DOHH2 (cell line): ENCODE measurements at regions not wholly inside any gene's neighbourhood (a gene's known extent, or its start where the extent isn't known, plus 50 kb on each side); places are given as distances from the start of the nearest gene placed in this dataset.

Source experiments
- H3F3A ChIP-seq: fragments of 200-600 bp; sonication (generic), shearing (Covaris generic); 2 replicates; pipeline ENCODE4 v1.6.0; 2016; ENCODE audit warnings: antibody characterized with exemption, mild to moderate bottlenecking; ENCODE audit not compliant: control insufficient read depth, insufficient read depth
- H3K27ac ChIP-seq: fragments of 200-600 bp; sonication (generic); 2 replicates; pipeline ENCODE4 v1.5.1; 2014; ENCODE audit warnings: low read depth, mild to moderate bottlenecking, low read length, moderate library complexity
- H3K27me3 ChIP-seq: fragments of 200-600 bp; sonication (generic); 2 replicates; pipeline ENCODE4 v1.6.1; 2014; ENCODE audit warnings: mild to moderate bottlenecking, low read length, mixed read lengths; ENCODE audit not compliant: control insufficient read depth
- H3K36me3 ChIP-seq: fragments of 200-600 bp; sonication (generic); 2 replicates; pipeline ENCODE4 v1.6.1; 2014; ENCODE audit warnings: mild to moderate bottlenecking, low read length, moderate library complexity, mixed read lengths; ENCODE audit not compliant: control insufficient read depth
- H3K4me1 ChIP-seq: fragments of 200-600 bp; sonication (generic); 2 replicates; pipeline ENCODE4 v1.6.1; 2014; ENCODE audit warnings: mild to moderate bottlenecking, low read length, mixed read lengths; ENCODE audit not compliant: control insufficient read depth
- H3K4me2 ChIP-seq: fragments of 200-600 bp; sonication (generic); 2 replicates; pipeline ENCODE4 v1.6.0; 2014; ENCODE audit warnings: mild to moderate bottlenecking, low read length, moderate library complexity
- H3K4me3 ChIP-seq: fragments of 200-600 bp; sonication (generic); 2 replicates; pipeline ENCODE4 v1.5.1; 2014; ENCODE audit warnings: mild to moderate bottlenecking, low read length, mixed read lengths
- H3K79me2 ChIP-seq: fragments of 200-600 bp; sonication (generic); 2 replicates; pipeline ENCODE4 v1.6.1; 2014; ENCODE audit warnings: mild to moderate bottlenecking, low read length, mixed read lengths; ENCODE audit not compliant: control insufficient read depth
- H3K9me2 ChIP-seq: fragments of 200-600 bp; sonication (generic); replicated peaks from 2 replicates; pipeline ENCODE4 v1.6.1; 2014; ENCODE audit warnings: mild to moderate bottlenecking, low read length, mixed read lengths; ENCODE audit not compliant: control insufficient read depth
- H3K9me3 ChIP-seq: fragments of 200-600 bp; sonication (generic); 2 replicates; pipeline ENCODE4 v1.6.1; 2014; ENCODE audit warnings: antibody characterized with exemption, low read length, mixed read lengths; ENCODE audit not compliant: control insufficient read depth, insufficient read depth
- H4K20me1 ChIP-seq: fragments of 200-600 bp; sonication (generic); 2 replicates; pipeline ENCODE4 v1.6.0; 2014; ENCODE audit warnings: low read depth, mild to moderate bottlenecking, antibody characterized with exemption, low read length, moderate library complexity; ENCODE audit not compliant: control insufficient read depth, insufficient read depth
- CTCF ChIP-seq: fragments of 200-600 bp; sonication (generic); IDR thresholded peaks from one replicate; pipeline ENCODE4 v1.5.1; 2014; ENCODE audit warnings: antibody characterized with exemption, mild to moderate bottlenecking, low read depth, low read length; ENCODE audit not compliant: poor library complexity, severe bottlenecking
- EZH2phosphoT487 ChIP-seq: fragments of 200-600 bp; sonication (generic); IDR thresholded peaks from 2 replicates; pipeline ENCODE4 v1.6.1; 2017; ENCODE audit warnings: borderline replicate concordance, mild to moderate bottlenecking, antibody characterized with exemption, low read length, moderate library complexity, mixed read lengths

DNA sequence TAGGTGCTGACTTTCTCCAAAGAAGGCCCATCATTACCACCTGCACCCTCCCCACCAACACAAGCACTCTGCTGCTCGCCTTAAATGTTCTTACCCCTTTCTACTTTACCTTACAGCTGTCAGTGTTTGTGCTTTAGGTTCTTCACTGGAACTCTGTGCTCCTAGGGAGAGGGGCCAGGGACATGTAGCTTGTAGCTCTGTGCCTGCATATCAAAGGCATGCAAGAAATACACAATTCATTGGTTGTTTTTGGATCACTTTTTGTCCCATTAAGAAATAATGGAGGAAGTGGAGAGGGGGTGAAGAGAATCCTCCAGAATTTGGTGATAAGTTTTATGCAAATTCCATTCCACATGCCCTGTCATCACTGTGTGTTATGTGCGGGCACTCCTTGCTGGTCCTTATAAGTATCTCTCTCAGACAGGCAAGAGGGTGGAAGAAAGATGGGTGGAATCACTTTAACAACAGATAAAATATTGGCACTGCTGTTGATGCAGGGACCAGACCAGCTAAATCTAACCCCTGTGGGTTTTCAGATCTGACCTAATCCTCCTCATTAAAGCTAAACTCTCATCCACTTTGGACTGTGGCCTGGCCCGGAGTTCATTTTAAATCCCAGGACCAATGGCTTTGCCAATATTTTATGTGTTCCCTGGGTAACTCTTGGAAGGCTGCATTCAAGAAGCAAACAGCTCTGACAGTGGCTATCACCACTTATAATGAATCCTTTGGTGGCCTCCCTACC is 375.8 kb upstream of the NFE2L3 start:
- H3K27me3 ChIP-seq = peaks cover 3% of the 10 kb centered on the region; the same call in 1 of the 2 replicates
- H3K4me3 ChIP-seq = no peak overlapping the region
- H3K4me1 ChIP-seq = no peaks in the 10 kb centered on the region
- no peak for TF ChIP-seq EZH2phosphoT487
- no peak for TF ChIP-seq CTCF
- no peaks in the 10 kb centered on the region for H3K9me2 ChIP-seq
- H3K27ac ChIP-seq = no peak overlapping the region
- no peaks in the 10 kb centered on the region for H3K79me2 ChIP-seq
- no peaks in the 10 kb centered on the region for H3F3A ChIP-seq
- no peaks in the 10 kb centered on the region for H3K9me3 ChIP-seq
- H3K36me3 ChIP-seq = no peaks in the 10 kb centered on the region
- no peak overlapping the region for H3K4me2 ChIP-seq
- H4K20me1 ChIP-seq = no peaks in the 10 kb centered on the region

GRCh38 chr7:25776744-25777123 is 375.3 kb upstream of the NFE2L3 start:
- no peaks in the 10 kb centered on the region for H3K9me3 ChIP-seq
- no peaks in the 10 kb centered on the region for H3K36me3 ChIP-seq
- H3K27me3 ChIP-seq = peaks cover 3% of the 10 kb centered on the region; the same call in 1 of the 2 replicates
- H3K27ac ChIP-seq = no peak overlapping the region
- H3F3A ChIP-seq = no peaks in the 10 kb centered on the region
- H3K4me1 ChIP-seq = no peaks in the 10 kb centered on the region
- no peak overlapping the region for H3K4me2 ChIP-seq
- TF ChIP-seq EZH2phosphoT487 (no peak), CTCF (no peak)
- no peaks in the 10 kb centered on the region for H3K9me2 ChIP-seq
- no peaks in the 10 kb centered on the region for H4K20me1 ChIP-seq
- H3K4me3 ChIP-seq = no peak overlapping the region
- no peaks in the 10 kb centered on the region for H3K79me2 ChIP-seq

DNA sequence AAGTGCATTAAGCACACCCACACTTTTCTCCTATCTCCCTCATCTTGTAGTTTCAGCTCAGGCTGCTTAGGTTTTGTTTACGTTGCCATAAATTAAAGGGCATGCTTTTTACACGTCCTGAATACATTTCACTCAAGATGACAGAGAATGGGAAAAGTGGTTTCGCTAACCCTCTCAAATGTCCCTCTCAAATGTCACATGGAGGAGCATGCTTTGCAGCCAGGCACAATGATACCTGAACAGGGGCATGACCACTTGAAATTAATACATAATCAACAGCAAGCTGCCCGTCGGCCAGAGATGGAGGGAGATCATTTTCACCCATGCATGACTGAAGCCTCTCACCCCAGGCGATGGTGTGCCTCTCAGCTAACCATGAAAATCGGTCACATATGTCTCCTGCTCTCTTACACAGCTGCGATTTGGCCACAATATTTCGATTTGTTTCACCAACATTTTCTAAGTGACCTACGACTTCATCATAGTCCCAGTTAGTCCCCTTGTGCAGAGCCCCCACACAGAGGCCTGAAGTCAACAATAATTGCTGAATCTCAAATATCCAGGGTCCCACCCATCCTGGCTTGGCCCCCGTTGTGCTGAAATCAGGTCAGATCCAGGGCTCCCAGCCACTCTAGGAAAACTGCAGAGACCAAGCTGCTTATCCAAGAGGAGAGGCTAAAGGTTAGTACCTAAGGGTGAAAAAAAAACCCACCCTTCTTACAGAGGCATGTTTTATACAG is 373.9 kb upstream of the NFE2L3 start:
- Histone ChIP-seq H3K36me3 (no peaks in the 10 kb centered on the region), H3K4me2 (no peak overlapping the region), H3F3A (no peaks in the 10 kb centered on the region), H3K27me3 (peaks cover 3% of the 10 kb centered on the region; the same call in 1 of the 2 replicates), H3K9me2 (no peaks in the 10 kb centered on the region), H3K79me2 (no peaks in the 10 kb centered on the region), H3K9me3 (no peaks in the 10 kb centered on the region), H4K20me1 (no peaks in the 10 kb centered on the region), H3K27ac (no peak overlapping the region), H3K4me3 (no peak overlapping the region), H3K4me1 (no peaks in the 10 kb centered on the region)
- no peak for TF ChIP-seq EZH2phosphoT487
- TF ChIP-seq CTCF = no peak
